G401 (cell line): ENCODE measurements at regions not wholly inside any gene's neighbourhood (a gene's known extent, or its start where the extent isn't known, plus 50 kb on each side); places are given as distances from the start of the nearest gene placed in this dataset.
A peak's percentile ranks its signal among the peaks of the same experiment; 100 is the strongest.

Source experiments
- DNase-seq: peaks from one replicate; pipeline ENCODE4 v3.0.0-alpha.2; 2015; ENCODE audit warnings: low spot score
- in situ Hi-C: cut with HindIII; loops from 2 replicates; pipeline ENCODE4 v1.10.0; 2016; ENCODE audit warnings: low sequenced_read_pairs, mixed read lengths

DNA sequence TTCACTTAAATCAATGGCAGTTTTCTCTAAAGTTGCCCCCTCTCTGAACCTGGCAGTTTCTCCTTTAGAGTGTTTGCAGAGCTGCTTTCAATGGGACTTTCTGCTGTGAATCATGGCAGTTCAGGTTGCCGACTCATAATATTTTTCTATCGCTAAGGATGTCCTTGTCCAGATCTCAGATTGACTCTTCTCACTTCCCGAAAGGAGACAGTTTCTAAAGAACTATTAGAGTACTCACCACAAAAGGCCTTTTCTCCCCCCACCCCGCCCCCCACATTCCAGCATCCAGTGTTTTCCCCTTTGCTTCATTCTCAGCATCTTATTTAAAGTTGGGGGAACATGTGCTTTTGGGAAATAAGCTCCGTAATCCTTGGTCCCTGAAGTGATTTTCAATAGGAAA, 443.5 kb upstream of the KLF4 start:
- DNase-seq = no peak
- in situ Hi-C loops = no loop called here

- DNase-seq = no peak
- in situ Hi-C loops = no loop called here
Measured at GRCh38 chr9:107932601-107933000, 443.0 kb upstream of the KLF4 start.

GRCh38 chr9:107932046-107932445, 442.5 kb upstream of the KLF4 start:
- in situ Hi-C loops = no loop called here
- DNase-seq = no peak

DNA sequence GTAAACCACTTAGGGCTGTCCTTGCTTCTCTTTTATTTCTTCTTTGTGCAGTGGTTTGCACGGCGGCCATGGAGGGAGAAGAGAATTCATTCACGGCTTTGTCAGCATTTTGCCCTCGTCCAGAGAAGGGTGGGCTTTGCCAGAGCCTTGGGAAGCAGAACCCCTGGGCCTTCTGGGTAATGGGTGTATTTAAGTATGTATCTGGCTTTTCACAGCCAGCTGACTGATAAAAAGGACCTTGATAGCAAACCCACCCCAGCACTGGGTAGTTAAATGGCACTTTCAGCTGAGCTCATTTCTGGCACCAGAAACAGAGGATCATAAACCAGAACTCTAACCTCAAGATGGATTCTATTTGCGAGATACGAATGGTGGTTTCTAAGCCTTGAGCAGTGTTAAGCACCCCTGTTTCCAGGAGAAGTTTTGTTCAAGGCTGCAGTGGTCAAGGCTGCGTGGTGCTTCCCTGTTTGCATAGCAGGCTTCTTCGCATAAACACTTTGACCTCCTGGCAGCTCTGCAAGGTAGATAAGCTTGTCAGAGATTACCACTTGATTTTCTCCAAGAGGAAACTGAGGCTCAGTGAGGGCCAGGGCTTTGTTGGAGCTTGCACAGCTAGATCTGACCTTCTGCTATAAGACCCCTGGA, 441.6 kb upstream of the KLF4 start:
- in situ Hi-C loops = no loop called here
- no peak for DNase-seq

DNA sequence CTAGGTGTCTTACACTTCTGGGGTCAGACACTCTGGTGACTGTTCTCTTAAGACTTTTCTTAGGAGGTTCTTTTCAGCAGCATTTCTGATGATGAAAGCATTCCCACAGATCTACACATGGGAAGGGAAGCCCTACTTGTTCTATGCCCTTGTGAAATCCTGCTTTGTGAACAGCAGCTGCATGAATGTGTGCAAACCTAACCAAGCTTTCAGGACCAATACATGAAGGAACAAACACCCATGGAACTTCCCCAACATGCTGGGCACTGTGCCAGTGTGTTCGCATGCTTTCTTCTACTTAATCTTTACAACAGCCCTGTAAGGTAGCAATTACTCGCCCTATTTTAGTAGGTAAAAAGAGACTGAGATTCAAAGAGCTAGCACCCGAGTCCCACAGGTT, 439.9 kb upstream of the KLF4 start:
- DNase-seq = no peak
- in situ Hi-C loops = no loop called here

GRCh38 chr9:107928701-107929371, 439.3 kb upstream of the KLF4 start:
- in situ Hi-C loops = no loop called here
- no peak for DNase-seq

GRCh38 chr9:107927276-107927675, 437.7 kb upstream of the KLF4 start:
- in situ Hi-C loops = no loop called here
- DNase-seq = no peak

DNA sequence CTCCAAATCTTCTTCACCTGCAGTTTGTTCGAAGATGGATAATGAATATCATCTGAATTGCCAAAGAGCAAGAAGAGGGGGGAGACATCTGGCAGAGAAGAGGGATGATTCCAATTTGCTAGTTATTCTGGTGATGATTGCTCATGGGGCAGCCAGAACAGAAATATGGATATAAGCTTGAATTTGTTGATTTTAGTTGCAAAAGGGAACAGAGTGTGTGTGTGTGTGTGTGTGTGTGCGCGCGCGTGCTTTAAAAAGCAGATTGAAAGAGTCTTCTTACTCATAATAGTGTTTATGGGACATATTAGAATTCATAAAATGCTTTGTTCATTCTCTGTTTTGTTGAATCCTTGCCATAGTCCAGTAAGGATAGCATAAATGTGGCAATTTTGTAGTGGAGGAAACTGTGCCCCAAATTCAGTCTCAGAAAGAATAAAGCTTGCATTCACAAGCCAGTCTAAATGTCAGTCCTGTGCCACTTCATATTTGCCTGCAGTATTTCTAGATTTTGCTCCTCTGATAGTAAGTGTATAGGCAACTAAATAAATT, 436.3 kb upstream of the KLF4 start:
- in situ Hi-C loops = no loop called here
- DNase-seq = no peak

- in situ Hi-C loops = no loop called here
- no peak for DNase-seq
Measured at GRCh38 chr9:107922260-107922659, 432.7 kb upstream of the KLF4 start.

- DNase-seq = no peak
- in situ Hi-C loops = no loop called here
Measured at GRCh38 chr9:107919263-107919662, 429.7 kb upstream of the KLF4 start.

DNA sequence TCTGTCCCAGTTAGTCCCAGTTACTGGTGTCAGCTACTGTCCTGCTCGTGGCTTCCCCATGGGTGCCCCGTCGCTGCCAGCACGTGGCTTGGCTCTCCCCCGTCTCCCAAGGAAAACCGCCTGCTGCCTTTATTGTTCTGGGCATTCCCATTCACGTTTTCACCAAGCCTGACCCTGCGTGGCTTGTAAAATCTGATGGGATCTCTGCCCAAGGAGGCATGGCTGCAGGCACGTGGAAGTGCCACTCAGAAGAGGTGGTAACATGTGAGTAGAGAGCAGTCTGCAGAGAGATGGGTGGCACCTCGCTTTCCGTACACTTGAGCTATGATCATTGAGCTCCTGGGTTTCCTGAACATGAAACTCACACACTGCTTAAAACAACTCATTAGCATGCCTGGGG, 429.2 kb upstream of the KLF4 start:
- in situ Hi-C loops = no loop called here
- no peak for DNase-seq

DNA sequence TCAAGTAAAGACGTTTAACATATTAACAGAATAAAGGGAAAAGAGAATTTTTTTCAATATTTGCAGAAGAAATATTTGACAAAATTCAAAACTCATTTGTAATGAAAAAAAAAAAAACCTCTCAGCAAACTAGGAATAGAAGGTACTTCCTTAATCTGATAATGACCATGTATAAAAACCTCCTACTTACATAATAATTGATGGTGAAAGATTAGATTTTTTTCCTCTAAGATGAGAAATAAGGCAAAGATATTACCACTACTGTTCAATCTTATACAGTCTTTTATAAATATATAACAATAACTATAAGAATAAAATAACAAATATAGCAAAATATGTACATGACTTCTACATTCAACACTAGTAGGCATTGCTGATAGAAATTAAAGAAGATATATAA, 424.6 kb upstream of the KLF4 start:
- no peak for DNase-seq
- in situ Hi-C loops = no loop called here

- DNase-seq = no peak
- in situ Hi-C loops = no loop called here
Measured at GRCh38 chr9:107907715-107908114, 418.1 kb upstream of the KLF4 start.

DNA sequence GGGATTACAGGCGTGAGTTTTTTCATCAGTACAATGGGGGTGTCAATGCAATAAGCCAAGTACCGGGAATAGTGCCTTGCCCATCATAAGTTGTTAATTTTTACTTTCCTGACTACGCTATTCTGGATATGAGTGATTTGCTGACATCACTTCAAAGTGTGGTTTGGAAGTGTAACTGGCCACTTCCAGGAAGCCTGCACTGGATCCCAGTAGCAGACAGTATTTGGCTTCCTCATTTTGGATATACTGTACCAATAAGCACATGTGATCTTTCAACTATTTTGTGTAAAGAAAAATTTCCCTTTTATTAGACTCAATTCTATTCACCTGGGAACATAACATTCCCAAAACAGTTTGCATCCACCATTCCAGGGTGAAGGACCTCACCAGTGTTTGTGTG, 417.7 kb upstream of the KLF4 start:
- in situ Hi-C loops = no loop called here
- no peak for DNase-seq

- no peak for DNase-seq
- in situ Hi-C loops = no loop called here
Measured at GRCh38 chr9:107906074-107906473, 416.5 kb upstream of the KLF4 start.

- peak; percentile 2 for DNase-seq
- in situ Hi-C loops = no loop called here
Measured at GRCh38 chr9:107905308-107906020, 415.9 kb upstream of the KLF4 start.

GRCh38 chr9:107899961-107900330, 410.4 kb upstream of the KLF4 start:
- in situ Hi-C loops = no loop called here
- no peak for DNase-seq

DNA sequence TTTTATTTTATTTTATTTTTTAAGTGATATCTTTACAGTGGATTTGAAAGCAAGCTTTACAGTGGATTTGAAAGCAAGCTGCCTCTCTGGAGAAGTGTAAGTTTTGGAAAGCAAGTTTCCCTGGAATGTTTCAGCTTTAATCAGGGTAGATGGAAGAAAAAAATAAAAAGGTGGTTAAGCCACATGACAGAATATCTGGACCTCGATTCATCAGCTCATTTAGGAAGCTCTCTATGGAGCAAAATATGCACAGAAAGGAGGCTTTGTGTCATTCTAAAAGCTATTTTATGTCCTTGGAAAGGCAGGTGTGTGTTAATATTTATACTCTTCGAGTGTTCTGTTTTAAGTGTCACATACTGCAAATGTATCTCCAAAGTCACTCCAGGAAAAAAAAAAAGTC, 409.2 kb upstream of the KLF4 start:
- DNase-seq = no peak
- in situ Hi-C loops = no loop called here

GRCh38 chr9:107896544-107896943, 407.0 kb upstream of the KLF4 start:
- in situ Hi-C loops = no loop called here
- no peak for DNase-seq

DNA sequence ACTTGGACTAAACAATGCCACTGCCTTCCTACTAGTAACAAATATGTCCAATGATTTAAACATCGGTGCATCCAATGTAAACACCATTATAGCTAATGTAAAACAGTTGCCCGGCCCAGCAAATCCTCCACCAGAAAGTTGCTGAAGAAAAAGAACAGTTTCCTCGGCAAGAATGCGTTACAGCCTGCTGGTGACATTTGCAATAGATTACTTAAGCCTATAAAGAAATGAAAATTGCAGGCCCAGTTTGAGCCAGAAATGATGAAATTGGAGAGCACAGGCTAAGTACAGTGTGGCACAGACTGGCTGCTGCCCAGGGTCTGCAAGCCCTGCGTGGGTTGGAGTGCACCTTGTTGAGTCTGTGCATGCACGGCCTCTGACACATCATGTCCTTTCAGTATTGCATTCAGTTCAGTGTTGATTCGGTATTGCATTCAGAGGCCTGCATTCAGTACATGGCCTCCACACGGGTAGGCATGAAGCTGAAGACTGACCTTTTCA, 406.0 kb upstream of the KLF4 start:
- in situ Hi-C loops = no loop called here
- no peak for DNase-seq
